GM18861 (cell line): ENCODE measurements at regions not wholly inside any gene's neighbourhood (a gene's known extent, or its start where the extent isn't known, plus 50 kb on each side); places are given as distances from the start of the nearest gene placed in this dataset.

ENCODE experiments used
- ATAC-seq: cut with Tn5 transposase; IDR thresholded peaks from one replicate; pipeline ENCODE4 v1.9.1; 2021; ENCODE audit not compliant: unreplicated experiment

DNA sequence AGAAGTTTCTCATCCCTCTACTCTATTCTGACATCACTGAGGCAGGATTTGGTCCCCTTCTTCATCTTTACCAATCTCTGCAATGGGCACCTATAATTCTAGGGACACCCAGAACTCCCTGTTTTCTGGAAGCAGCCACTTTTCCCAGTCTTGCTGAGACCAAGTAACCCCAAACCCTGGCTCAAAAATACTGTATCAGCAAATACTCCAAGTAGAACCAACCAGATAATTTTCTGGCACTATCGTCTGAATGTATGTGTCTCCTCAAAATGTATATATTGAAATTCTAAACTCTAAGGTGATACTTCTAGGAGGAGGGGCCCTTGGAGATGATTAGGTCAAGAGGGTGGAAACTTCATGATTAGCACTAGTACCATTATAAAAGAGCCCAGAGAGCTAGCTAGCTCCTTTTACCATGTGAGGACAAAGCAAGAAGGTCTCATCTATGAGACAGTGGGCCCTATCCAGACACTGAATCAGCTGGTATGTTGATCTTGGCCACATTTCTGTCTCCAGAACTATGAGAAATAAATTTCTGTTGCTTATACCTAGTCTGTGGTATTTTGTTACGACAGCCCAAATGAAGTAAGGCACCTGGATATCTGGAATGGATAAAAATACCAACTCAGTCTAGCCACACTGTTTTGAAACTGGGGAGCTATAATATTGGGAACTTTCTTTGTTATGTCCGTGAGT lies 464.4 kb downstream of the CDH11 start:
- ATAC-seq, result no peak

- ATAC-seq, result no peak
Observed at GRCh38 chr16:64656471-64656870, 465.4 kb downstream of the CDH11 start.

DNA sequence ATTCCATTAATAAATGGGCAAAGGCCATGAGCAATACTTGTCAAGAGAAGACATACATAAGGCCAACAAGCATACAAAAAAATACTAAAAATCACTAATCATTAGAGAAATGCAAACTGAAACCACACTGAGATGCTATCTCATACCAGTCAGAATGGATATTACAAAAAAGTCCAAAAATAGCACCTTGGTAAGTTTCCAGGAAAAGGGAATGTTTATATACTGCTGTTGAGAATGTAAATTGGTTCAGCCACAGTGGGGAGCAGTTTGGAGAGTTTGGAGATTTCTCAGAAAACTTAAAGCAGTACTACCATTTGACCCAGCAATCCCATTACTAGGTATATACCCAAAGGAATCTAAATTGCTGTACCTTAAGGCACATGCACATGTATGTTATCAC lies 467.7 kb downstream of the CDH11 start:
- ATAC-seq, result no peak

- no peak for ATAC-seq
Observed at GRCh38 chr16:64648282-64648681, 473.6 kb downstream of the CDH11 start.

GRCh38 chr16:64641343-64641742 lies 480.5 kb downstream of the CDH11 start:
- ATAC-seq, result no peak

- no peak for ATAC-seq
Observed at GRCh38 chr16:64638766-64639165, 483.1 kb downstream of the CDH11 start.

DNA sequence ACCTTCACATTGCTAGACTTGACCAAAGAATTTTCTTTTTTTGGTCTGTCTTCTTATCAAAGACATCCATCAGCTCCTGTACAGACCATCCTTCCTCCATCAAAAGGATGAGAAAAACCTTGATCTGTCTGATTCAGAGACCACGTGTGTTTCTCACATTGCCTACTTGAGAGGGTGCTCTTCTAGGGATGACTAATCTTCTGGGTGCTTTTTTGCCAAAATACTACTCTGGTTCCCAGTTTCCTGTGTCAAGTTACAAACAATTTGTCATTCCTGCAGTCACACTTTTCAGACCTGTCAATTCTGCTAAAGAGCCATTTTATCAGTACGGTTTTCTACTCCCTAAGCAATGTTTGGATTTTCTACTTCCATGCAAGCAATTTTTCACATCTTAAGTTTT lies 492.2 kb downstream of the CDH11 start:
- ATAC-seq, result no peak

DNA sequence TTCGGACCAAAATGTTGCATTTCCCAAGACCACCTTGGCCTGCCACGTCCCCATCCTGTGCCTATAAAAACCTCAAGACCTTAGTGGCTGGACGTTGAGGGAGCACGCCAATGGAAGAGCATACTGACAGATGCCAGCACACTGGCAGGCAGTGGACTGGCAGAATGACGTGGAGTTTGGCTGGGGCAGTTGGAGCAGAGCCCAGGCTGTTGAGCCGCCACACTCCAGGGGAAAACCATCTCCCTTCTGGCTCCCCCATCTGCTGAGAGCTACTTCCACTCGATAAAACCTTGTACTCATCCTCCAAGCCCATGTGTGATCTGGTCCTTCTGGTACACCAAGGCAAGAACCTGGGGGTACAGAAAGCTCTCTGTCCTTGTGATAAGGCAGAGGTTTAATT lies 494.1 kb downstream of the CDH11 start:
- ATAC-seq, result no peak

DNA sequence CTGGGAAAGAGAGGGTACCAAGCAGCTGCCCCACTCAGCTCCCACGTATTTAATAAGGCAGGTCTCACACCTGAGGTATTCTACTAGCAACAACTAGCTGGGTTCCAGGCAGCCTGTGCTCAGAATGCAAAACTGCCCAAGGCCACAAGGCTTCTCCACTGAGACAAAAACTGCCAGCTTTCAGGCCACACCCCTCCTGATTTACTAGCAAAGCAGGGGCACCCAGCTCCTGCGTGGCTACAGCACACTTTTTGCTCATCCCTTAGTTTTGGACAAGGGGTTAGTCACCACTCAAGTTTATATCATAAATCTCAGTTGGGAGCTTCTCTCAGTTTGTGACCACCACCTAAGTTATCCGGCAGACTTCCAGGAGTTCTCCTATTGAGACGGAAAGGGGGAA lies 494.6 kb downstream of the CDH11 start:
- ATAC-seq, result no peak

DNA sequence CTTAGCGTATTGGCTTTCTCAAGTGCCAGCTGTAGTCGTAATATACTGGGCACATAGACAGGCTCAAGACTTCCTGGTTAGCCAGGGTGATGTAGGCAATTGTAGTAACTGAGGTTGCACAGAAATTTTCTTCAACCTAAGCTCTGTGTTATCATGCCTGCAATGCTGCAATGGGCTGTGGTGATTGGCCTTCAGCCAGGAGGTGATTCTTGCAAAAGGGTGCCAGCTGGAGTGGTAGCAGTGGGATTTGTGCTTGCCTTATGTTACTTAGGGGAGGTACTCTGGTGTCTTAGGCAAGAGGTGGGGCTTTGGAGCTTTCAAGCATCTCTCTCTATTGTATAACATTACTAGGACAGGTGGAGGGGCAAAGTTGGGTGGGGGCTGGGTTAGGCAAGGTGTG lies 495.1 kb downstream of the CDH11 start:
- ATAC-seq, result no peak

DNA sequence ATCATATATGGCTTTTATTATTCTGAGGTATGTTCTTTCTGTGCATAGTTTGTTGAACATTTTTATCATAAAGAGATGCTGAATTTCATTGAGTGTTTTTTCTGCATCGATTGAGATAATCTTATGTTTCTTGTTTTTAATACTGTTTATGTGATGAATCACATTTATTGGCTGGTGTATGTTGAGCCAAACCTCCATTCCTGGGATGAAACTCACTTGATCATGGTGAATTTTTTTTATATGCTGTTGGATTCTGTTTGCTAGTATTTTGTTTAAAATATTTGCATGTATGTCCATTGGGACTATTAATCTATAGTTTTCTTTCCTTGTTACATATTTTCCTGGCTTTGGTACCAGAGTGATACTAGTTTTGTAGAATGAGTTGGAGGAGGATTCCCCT lies 500.2 kb downstream of the CDH11 start:
- ATAC-seq, result no peak

DNA sequence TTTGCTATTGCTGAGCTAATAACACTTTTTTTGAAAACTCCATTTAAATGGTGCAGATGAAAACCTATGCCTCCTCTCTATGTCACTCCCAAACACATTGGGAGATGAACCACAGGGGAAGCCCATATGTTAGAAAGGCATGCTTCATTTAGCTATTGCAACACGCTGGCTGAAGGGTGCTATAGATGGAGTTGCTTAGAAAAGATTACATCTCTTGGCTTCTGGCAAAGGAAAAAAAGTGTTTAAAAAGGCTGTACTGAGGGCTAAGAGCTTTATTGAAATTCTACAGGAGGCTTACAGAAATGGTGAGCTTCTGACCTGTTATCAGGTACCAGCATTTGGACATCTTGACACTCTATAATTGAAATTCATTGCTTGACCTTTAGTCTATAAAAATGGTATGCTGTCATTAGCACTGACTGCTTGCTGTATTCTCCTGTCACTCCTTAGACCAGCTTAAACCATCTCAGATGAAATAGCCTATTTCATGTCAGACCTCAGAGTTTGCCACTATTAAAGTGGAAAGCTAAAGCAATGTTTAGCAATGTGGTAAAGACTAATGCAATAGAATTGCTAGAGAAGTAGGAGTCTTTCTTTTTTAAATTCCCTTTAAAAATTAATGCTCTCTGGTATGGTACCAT lies 503.9 kb downstream of the CDH11 start:
- ATAC-seq, result no peak

DNA sequence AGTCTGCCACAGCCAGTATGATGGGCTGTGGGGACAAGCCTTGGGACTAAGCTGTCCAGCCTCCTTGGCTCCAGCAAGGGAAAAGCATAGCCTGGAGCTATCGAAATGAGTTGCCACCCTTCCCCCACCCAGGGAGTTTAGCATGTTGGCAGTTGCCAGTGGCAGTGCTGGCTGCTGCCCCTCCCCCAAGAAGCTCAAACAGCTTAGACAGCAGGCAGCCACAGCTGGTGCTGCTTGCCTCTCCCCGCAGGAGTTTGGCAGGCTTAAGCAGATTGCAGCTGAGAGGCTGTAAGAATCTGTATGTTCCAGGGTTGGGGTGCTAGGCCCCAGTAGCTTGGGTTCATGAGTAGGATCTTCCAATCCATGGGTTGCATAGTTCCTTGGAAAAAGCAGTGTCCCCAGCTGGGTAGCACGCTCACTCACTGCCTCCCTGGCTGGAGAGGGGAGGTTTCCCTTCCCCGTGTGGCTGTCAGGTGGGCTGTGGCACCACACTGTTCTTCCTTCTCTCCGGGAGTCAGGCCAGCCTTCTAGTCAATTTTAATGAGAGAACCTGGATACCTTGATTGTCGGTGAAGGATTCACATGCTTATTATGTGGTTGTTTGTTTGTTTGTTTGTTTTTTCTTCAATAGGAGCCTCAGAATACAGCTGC lies 506.1 kb downstream of the CDH11 start:
- no peak for ATAC-seq

- no peak for ATAC-seq
Observed at GRCh38 chr16:64596196-64596595, 525.7 kb downstream of the CDH11 start.

GRCh38 chr16:64590513-64590912 lies 531.4 kb downstream of the CDH11 start:
- no peak for ATAC-seq

- no peak for ATAC-seq
Observed at GRCh38 chr16:64589836-64590235, 532.0 kb downstream of the CDH11 start.

GRCh38 chr16:64586781-64587180 lies 535.1 kb downstream of the CDH11 start:
- no peak for ATAC-seq

GRCh38 chr16:64585367-64585766 lies 536.5 kb downstream of the CDH11 start:
- no peak for ATAC-seq

- ATAC-seq, result no peak
Observed at GRCh38 chr16:64580558-64580957, 541.3 kb downstream of the CDH11 start.

DNA sequence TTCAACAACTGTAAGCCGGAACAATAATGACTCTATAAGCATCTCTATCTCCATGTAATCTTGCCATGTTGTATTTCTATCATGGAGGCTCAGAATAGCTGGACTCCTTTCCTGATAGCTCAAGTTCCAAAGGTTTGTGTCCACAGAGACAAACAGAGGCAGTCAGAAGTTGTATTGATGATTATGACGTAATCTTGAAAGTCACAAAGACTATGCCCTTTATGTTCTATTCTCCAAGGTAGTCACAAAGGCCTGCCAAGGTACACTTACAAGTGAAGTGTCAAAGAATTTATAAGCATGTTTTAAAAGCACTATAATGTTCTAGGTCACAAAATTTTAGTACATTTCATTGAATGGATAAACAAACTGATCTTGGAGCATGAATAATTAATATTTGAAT lies 542.2 kb downstream of the CDH11 start:
- ATAC-seq, result no peak

DNA sequence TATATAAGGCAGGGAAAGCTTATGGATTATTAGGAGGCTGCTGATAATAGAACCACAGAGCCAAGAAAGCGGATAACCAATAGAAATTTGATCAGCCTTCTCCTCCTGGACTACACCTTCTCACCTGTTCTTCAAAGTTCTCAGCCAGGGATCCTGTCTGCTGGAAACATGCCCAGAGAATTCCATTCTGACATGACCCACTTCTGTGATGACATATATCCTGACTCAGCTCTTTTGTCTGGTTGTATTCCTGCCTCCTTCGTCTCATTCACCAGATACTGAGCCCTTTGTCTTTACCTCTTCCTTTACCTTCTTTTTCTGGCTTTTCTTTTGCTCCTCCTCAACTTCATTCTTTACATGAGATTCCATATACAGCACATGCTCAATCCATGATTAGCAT lies 576.1 kb downstream of the CDH11 start:
- ATAC-seq, result no peak

DNA sequence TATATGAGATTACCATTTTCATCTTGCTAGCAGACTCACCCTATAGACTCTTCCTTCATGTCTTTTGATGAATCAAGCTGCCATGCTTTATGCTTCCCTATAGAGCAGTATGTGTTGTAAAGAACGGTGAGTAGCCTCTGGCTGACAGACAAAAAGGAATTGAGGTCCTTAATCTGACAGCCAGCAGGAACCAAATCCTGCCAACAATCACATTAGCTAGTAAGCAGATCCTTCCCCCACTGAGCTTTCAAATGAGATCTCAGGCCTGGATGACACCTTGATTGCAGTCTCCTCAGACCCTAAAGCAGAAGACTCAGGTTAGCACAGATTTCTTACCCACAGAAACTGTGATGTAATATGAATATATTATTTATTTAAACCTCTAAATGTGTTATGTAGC lies 577.0 kb downstream of the CDH11 start:
- ATAC-seq, result no peak
